HCT116 (cell line): ENCODE measurements at regions not wholly inside any gene's neighbourhood (a gene's known extent, or its start where the extent isn't known, plus 50 kb on each side); places are given as distances from the start of the nearest gene placed in this dataset.

Source experiments
- ATAC-seq: fragments of 200-7000 bp; cut with Tn5 transposase; 2 replicates; pipeline ENCODE4 v1.9.1; 2020; ENCODE audit warnings: mild to moderate bottlenecking, moderate library complexity
- BruUV-seq: library from RNA; stranded (reverse); fragments of 400-500 nt; replicated peaks from 2 replicates; lab custom pipeline; 2021; lab: Mats Ljungman, UMichigan
- CTCF ChIA-PET: fragments of 300-600 bp; sonication (Branson Sonifier 250); formaldehyde crosslinking; loops from one replicate; lab custom pipeline; 2021; ENCODE audit warnings: antibody characterized with exemption; lab: Charles Lee
- POLR2A ChIA-PET: fragments of 300-600, 350-600 bp; sonication (Branson Sonifier 250); formaldehyde crosslinking; loops from one replicate; lab custom pipeline; 2021; ENCODE audit warnings: antibody characterized with exemption; lab: Charles Lee
- RAD21 ChIA-PET, 2 experiments: fragments of 300-600 bp; sonication (Branson Sonifier 250); formaldehyde crosslinking; loops; one replicate each; lab custom pipeline; 2023; ENCODE audit warnings: low total read pairs in 2 of 2; ENCODE audit not compliant: uncharacterized antibody in 2 of 2, unreplicated experiment in 2 of 2, low non-redundant PET in 1 of 2; lab: Charles Lee
- DNase-seq: peaks from one replicate; pipeline ENCODE4 v3.0.0-alpha.2; 2010; ENCODE audit warnings: low read depth, low spot score
- H2AFZ ChIP-seq: fragments of 200-600 bp; shearing (Covaris generic), sonication (generic); 2 replicates; pipeline ENCODE4 v1.6.1; 2017; ENCODE audit warnings: low read depth, mixed run types, mixed read lengths, antibody characterized with exemption, low read length; ENCODE audit not compliant: poor library complexity, severe bottlenecking
- H3K27ac ChIP-seq: 2 replicates; pipeline ENCODE4 v1.5.1; 2012; ENCODE audit warnings: low read depth, low read length
- H3K27me3 ChIP-seq: fragments of 200-600 bp; sonication (generic); 2 replicates; pipeline ENCODE4 v1.6.1; 2016; ENCODE audit warnings: mixed run types, low read length, mixed read lengths; ENCODE audit not compliant: insufficient read depth
- H3K36me3 ChIP-seq, 2 experiments: fragments of 200-500 bp in 1 of 2; fragments of 200-600 bp in 1 of 2; sonication (Bioruptor generic) in 1 of 2; sonication (generic) in 1 of 2; 2 replicates each; pipeline versions ENCODE4 v1.5.1 to v1.6.1; 2014 to 2016; ENCODE audit warnings: low read length in 2 of 2, inconsistent platforms in 1 of 2, mixed read lengths in 1 of 2, mixed run types in 1 of 2; ENCODE audit not compliant: insufficient read depth in 2 of 2, control insufficient read depth in 1 of 2
- H3K4me1 ChIP-seq, 2 experiments: fragments of 200-600 bp in 1 of 2; sonication (generic) in 1 of 2; 2 replicates each; pipeline versions ENCODE4 v1.5.1 to v1.6.1; 2012 to 2017; ENCODE audit warnings: low read length in 2 of 2, inconsistent platforms in 1 of 2, mild to moderate bottlenecking in 1 of 2, mixed read lengths in 1 of 2, mixed run types in 1 of 2, moderate library complexity in 1 of 2; ENCODE audit not compliant: insufficient read depth in 2 of 2, control insufficient read depth in 1 of 2
- H3K4me2 ChIP-seq: fragments of 200-600 bp; sonication (generic); 2 replicates; pipeline ENCODE4 v1.6.1; 2017; ENCODE audit warnings: mixed run types, low read length, mixed read lengths
- H3K4me3 ChIP-seq, 2 experiments: fragments of 200-600 bp in 1 of 2; sonication (generic) in 1 of 2; replicated peaks in 1 of 2; 2 replicates each; pipeline ENCODE4 v1.5.1; 2011 to 2016; ENCODE audit warnings: low read length in 2 of 2, control low read depth in 1 of 2, low read depth in 1 of 2, mild to moderate bottlenecking in 1 of 2, mixed read lengths in 1 of 2, mixed run types in 1 of 2
- H3K79me2 ChIP-seq: fragments of 200-600 bp; sonication (generic); 2 replicates; pipeline ENCODE4 v1.6.1; 2017; ENCODE audit warnings: mild to moderate bottlenecking, mixed run types, low read length, moderate library complexity, mixed read lengths; ENCODE audit not compliant: insufficient read depth
- H3K9ac ChIP-seq: fragments of 200-600 bp; sonication (generic); 2 replicates; pipeline ENCODE4 v1.6.1; 2016; ENCODE audit warnings: low read length, mixed read lengths
- H3K9me2 ChIP-seq: fragments of 200-600 bp; sonication (generic), shearing (Covaris generic); 2 replicates; pipeline ENCODE4 v1.6.1; 2017; ENCODE audit warnings: mixed run types, mild to moderate bottlenecking, moderate library complexity; ENCODE audit not compliant: insufficient read depth
- H3K9me3 ChIP-seq, 2 experiments: fragments of 200-500 bp in 1 of 2; fragments of 200-600 bp in 1 of 2; sonication (Bioruptor generic) in 1 of 2; sonication (generic) in 1 of 2; 2 replicates each; pipeline ENCODE4 v1.6.1; 2014 to 2017; ENCODE audit warnings: low read length in 2 of 2, mixed read lengths in 2 of 2, inconsistent platforms in 1 of 2, low read depth in 1 of 2, mild to moderate bottlenecking in 1 of 2, mixed run types in 1 of 2, moderate library complexity in 1 of 2; ENCODE audit not compliant: control insufficient read depth in 1 of 2, insufficient read depth in 1 of 2
- H4K20me1 ChIP-seq: fragments of 200-600 bp; sonication (generic), shearing (Covaris generic); 2 replicates; pipeline ENCODE4 v1.6.1; 2017; ENCODE audit warnings: mixed run types, mild to moderate bottlenecking, moderate library complexity; ENCODE audit not compliant: insufficient read depth
- CBX3 ChIP-seq: IDR thresholded peaks from 2 replicates; pipeline ENCODE4 v1.6.1; 2012; ENCODE audit warnings: low read depth
- CEBPB ChIP-seq: IDR thresholded peaks from 2 replicates; pipeline ENCODE4 v1.6.1; 2012; ENCODE audit warnings: low read depth
- CTCF ChIP-seq, 3 experiments: fragments of 200-600 bp in 1 of 3; sonication (generic) in 1 of 3; IDR thresholded peaks in 2 of 3; conservative IDR thresholded peaks in 1 of 3; 2 replicates each; pipeline ENCODE4 v1.5.1; 2012 to 2017; ENCODE audit warnings: low read depth in 2 of 3, low read length in 2 of 3, antibody characterized with exemption in 1 of 3, borderline replicate concordance in 1 of 3, control low read depth in 1 of 3, mild to moderate bottlenecking in 1 of 3, mixed read lengths in 1 of 3, mixed run types in 1 of 3, moderate library complexity in 1 of 3; ENCODE audit not compliant: insufficient read depth in 1 of 3
- ELF1 ChIP-seq: IDR thresholded peaks from 2 replicates; pipeline ENCODE4 v1.6.1; 2012; ENCODE audit warnings: low read depth, borderline replicate concordance
- POLR2AphosphoS5 ChIP-seq: IDR thresholded peaks from 2 replicates; pipeline ENCODE4 v1.6.1; 2011; ENCODE audit warnings: mild to moderate bottlenecking, low read depth, low read length, moderate library complexity
- RAD21 ChIP-seq: IDR thresholded peaks from 2 replicates; pipeline ENCODE4 v1.6.1; 2012; ENCODE audit warnings: low read depth, mild to moderate bottlenecking
- YY1 ChIP-seq: IDR thresholded peaks from 2 replicates; pipeline ENCODE4 v1.6.1; 2011; ENCODE audit warnings: low read length, low read depth, moderate library complexity, mild to moderate bottlenecking; ENCODE audit not compliant: insufficient replicate concordance; ENCODE audit errors: extremely low read depth
- intact Hi-C: fragments of 100-400 bp; cut with micrococcal nuclease; formaldehyde crosslinking; loops from 2 replicates; pipeline ENCODE4 v1.10.0; 2022
- TF ChIP-seq, protein P1 (sequence below): IDR thresholded peaks from 2 replicates; pipeline ENCODE4 v1.6.1; 2011; ENCODE audit warnings: mild to moderate bottlenecking, low read length, moderate library complexity; ENCODE audit not compliant: insufficient replicate concordance; ENCODE audit errors: extremely low read depth

- H3K36me3 ChIP-seq: no peaks in the 10 kb centered on the region
- H3K27ac ChIP-seq: peak overlapping the region; percentile 61
- H3K4me2 ChIP-seq: peak overlapping the region; percentile 83
- no peaks in the 10 kb centered on the region for H3K27me3 ChIP-seq
- peak overlapping the region; percentile 61 to 62 for H3K4me3 ChIP-seq
- ChIA-PET RAD21 (no interaction called here), POLR2A (no interaction called here)
- no peaks in the 10 kb centered on the region for H3K9me2 ChIP-seq
- ATAC-seq: peak; percentile 89
- TF ChIP-seq YY1 (peak; percentile 37), POLR2AphosphoS5 (peak; percentile 64), ELF1 (peak; percentile 19; the same call in 1 of the 2 replicates), CEBPB (no peak)
- TF ChIP-seq, all 23 proteins: peak for 3
- Histone ChIP-seq H3K79me2 (no peaks in the 10 kb centered on the region), H2AFZ (peak overlapping the region; percentile 90), H3K9me3 (no peaks in the 10 kb centered on the region), H3K4me1 (peaks cover 2 to 13% of the 10 kb centered on the region in 2 experiments; a peak in 3 of 4 replicates), H4K20me1 (no peaks in the 10 kb centered on the region), H3K9ac (peak overlapping the region; percentile 64)
- peak; percentile 44 for DNase-seq
- intact Hi-C loops: loop anchor here (2.0 to 5.0 kb wide), 6 partner anchors 284 to 707 kb away; partner anchors contain the start of gene ZNF184
- BruUV-seq: TSS peak; percentile 73
- CTCF ChIA-PET: interaction anchor here (1.0 kb wide), 1 partner anchor 421 kb away, joined by 3 read pairs; no protein-coding TSS in a partner anchor
These were observed 59.2 kb upstream of the PRSS16 start for GRCh38 chr6:27188061-27188884.

DNA sequence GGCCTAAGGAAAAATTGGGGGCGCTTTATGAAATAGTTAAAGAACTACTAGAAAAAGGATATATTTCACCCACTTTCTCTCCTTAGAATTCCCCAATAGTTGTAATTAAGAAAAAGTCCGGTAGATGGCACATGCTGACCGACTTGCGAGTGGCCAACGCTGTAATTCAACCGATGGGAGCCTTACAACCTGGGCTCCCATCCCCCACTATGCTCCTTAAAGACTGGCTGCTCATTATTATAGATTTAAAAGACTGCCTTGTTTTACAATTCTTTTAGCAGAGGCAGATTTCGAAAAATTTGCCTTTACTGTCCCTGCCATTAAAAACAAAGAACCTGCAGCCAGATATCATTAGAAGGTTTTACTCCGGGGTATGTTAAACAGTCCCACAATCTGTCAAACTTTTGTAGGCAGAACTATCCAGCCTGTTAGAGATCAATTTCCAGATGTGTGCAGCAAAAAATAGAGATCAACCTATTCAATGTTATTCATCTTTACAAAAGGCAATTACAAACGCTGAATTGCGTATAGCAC, 58.5 kb upstream of the PRSS16 start:
- ChIA-PET POLR2A (no interaction called here), CTCF (no interaction called here), RAD21 (no interaction called here)
- peak overlapping the region; percentile 64 for H3K9ac ChIP-seq
- no peaks in the 10 kb centered on the region for H3K36me3 ChIP-seq
- H3K27me3 ChIP-seq: no peaks in the 10 kb centered on the region
- H3K4me3 ChIP-seq: peak overlapping the region; percentile 61 to 62
- intact Hi-C loops: loop anchor here (1.0 to 5.0 kb wide), 7 partner anchors 283 to 706 kb away; partner anchors contain the start of gene ZNF184
- TF ChIP-seq YY1 (peak; percentile 35), CBX3 (peak; percentile 36; the same call in 1 of the 2 replicates), RAD21 (peak; percentile 95), CTCF (IDR thresholded peaks at IDR 0.05 in 2 of 3, conservative IDR thresholded peaks at IDR 0.05 in 1 of 3; ENCODE audit: borderline replicate concordance in 1 of 3, insufficient read depth in 1 of 3, low read depth in 2 of 3, low read length in 2 of 3) (peak; percentile 50 to 85 (median 70); a peak in 5 of 6 replicates)
- TF ChIP-seq, protein P1, sequence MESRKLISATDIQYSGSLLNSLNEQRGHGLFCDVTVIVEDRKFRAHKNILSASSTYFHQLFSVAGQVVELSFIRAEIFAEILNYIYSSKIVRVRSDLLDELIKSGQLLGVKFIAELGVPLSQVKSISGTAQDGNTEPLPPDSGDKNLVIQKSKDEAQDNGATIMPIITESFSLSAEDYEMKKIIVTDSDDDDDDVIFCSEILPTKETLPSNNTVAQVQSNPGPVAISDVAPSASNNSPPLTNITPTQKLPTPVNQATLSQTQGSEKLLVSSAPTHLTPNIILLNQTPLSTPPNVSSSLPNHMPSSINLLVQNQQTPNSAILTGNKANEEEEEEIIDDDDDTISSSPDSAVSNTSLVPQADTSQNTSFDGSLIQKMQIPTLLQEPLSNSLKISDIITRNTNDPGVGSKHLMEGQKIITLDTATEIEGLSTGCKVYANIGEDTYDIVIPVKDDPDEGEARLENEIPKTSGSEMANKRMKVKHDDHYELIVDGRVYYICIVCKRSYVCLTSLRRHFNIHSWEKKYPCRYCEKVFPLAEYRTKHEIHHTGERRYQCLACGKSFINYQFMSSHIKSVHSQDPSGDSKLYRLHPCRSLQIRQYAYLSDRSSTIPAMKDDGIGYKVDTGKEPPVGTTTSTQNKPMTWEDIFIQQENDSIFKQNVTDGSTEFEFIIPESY: no peak
- H3K9me2 ChIP-seq: no peaks in the 10 kb centered on the region
- DNase-seq (peak; percentile 64), ATAC-seq (peak; percentile 91)
- no peaks in the 10 kb centered on the region for H3K9me3 ChIP-seq
- no TSS peak for BruUV-seq
- H3K4me1 ChIP-seq: peaks cover 2 to 13% of the 10 kb centered on the region in 2 experiments; a peak in 3 of 4 replicates
- H3K4me2 ChIP-seq: peak overlapping the region; percentile 83
- H4K20me1 ChIP-seq: no peaks in the 10 kb centered on the region
- H2AFZ ChIP-seq: peak overlapping the region; percentile 90
- H3K27ac ChIP-seq: peak overlapping the region; percentile 61
- no peaks in the 10 kb centered on the region for H3K79me2 ChIP-seq
